SK-N-SH treated with all-trans-retinoic acid at 6 μM for 48 hours (cell line): ENCODE measurements at regions not wholly inside any gene's neighbourhood (a gene's known extent, or its start where the extent isn't known, plus 50 kb on each side); places are given as distances from the start of the nearest gene placed in this dataset.

ENCODE experiments used
- ATAC-seq: fragments of 200-7000 bp; cut with Tn5 transposase; 3 replicates; pipeline ENCODE4 v1.9.1; 2020; ENCODE audit warnings: mild to moderate bottlenecking, moderate library complexity
- ARNTL ChIP-seq: fragments of 450-650 bp; formaldehyde crosslinking; IDR thresholded peaks from 2 replicates; pipeline ENCODE4 v1.5.0; 2020; ENCODE audit warnings: low read depth, mild to moderate bottlenecking, moderate library complexity, borderline replicate concordance
- BACH2 ChIP-seq: fragments of 250-450 bp; sonication (Bioruptor Pico); IDR thresholded peaks from 2 replicates; pipeline ENCODE4 v1.9.0; 2021; ENCODE audit warnings: mild to moderate bottlenecking, borderline replicate concordance
- CSDC2 ChIP-seq: fragments of 250-450 bp; sonication (Bioruptor Pico); IDR thresholded peaks from 2 replicates; pipeline ENCODE4 v1.5.0; 2020; ENCODE audit warnings: mild to moderate bottlenecking, moderate library complexity
- ESRRG ChIP-seq: fragments of 250-450 bp; sonication (Bioruptor Pico); IDR thresholded peaks from 2 replicates; pipeline ENCODE4 v1.6.1; 2021; ENCODE audit warnings: mild to moderate bottlenecking
- GLIS3 ChIP-seq: fragments of 250-450 bp; sonication (Bioruptor Pico); IDR thresholded peaks from 2 replicates; pipeline ENCODE4 v1.5.0; 2020; ENCODE audit warnings: mild to moderate bottlenecking, moderate library complexity
- OSR1 ChIP-seq: fragments of 250-450 bp; sonication (Bioruptor Pico); IDR thresholded peaks from 2 replicates; pipeline ENCODE4 v1.8.0; 2022; ENCODE audit warnings: moderate library complexity, mild to moderate bottlenecking, inconsistent platforms
- PPARA ChIP-seq: fragments of 250-450 bp; sonication (Bioruptor Pico); IDR thresholded peaks from 2 replicates; pipeline ENCODE4 v1.5.0; 2020; ENCODE audit warnings: mild to moderate bottlenecking, borderline replicate concordance
- SNAI2 ChIP-seq: fragments of 250-450 bp; sonication (Bioruptor Pico); IDR thresholded peaks from 2 replicates; pipeline ENCODE4 v1.5.0; 2020; ENCODE audit warnings: mild to moderate bottlenecking, moderate library complexity
- TCF4 ChIP-seq: fragments of 250-450 bp; sonication (Bioruptor Pico); IDR thresholded peaks from 2 replicates; pipeline ENCODE4 v1.8.0; 2021; ENCODE audit warnings: mild to moderate bottlenecking, moderate library complexity, borderline replicate concordance
- TOX ChIP-seq: fragments of 250-450 bp; sonication (Bioruptor Pico); IDR thresholded peaks from 2 replicates; pipeline ENCODE4 v1.8.0; 2021; ENCODE audit warnings: mild to moderate bottlenecking, moderate library complexity, borderline replicate concordance
- ZFP3 ChIP-seq: fragments of 250-450 bp; sonication (Bioruptor Pico); IDR thresholded peaks from 2 replicates; pipeline ENCODE4 v1.5.0; 2020; ENCODE audit warnings: mild to moderate bottlenecking, moderate library complexity
- ZFP30 ChIP-seq: fragments of 450-650 bp; formaldehyde crosslinking; IDR thresholded peaks from 2 replicates; pipeline ENCODE4 v1.5.0; 2022; ENCODE audit warnings: mild to moderate bottlenecking, moderate library complexity
- ZNF565 ChIP-seq: fragments of 450-650 bp; formaldehyde crosslinking; conservative IDR thresholded peaks from 2 replicates; pipeline ENCODE4 v1.5.0; 2020; ENCODE audit warnings: low read depth, mild to moderate bottlenecking, moderate library complexity
- ZNF70 ChIP-seq: fragments of 450-650 bp; formaldehyde crosslinking; IDR thresholded peaks from 2 replicates; pipeline ENCODE4 v1.5.0; 2020; ENCODE audit warnings: mild to moderate bottlenecking, moderate library complexity
- ZNF8 ChIP-seq: fragments of 450-650 bp; formaldehyde crosslinking; IDR thresholded peaks from 2 replicates; pipeline ENCODE4 v1.5.0; 2020; ENCODE audit warnings: mild to moderate bottlenecking, moderate library complexity
- TF ChIP-seq, protein P1 (sequence below): fragments of 250-450 bp; sonication (Bioruptor Pico); IDR thresholded peaks from 2 replicates; pipeline ENCODE4 v1.8.0; 2021; ENCODE audit warnings: low read depth, mild to moderate bottlenecking, moderate library complexity, borderline replicate concordance
- TF ChIP-seq, protein P2 (sequence below): fragments of 250-450 bp; sonication (Bioruptor Pico); IDR thresholded peaks from 2 replicates; pipeline ENCODE4 v1.5.1; 2020; ENCODE audit warnings: low read depth, mild to moderate bottlenecking, moderate library complexity
- TF ChIP-seq, protein P3 (sequence below): fragments of 250-450 bp; sonication (Bioruptor Pico); IDR thresholded peaks from 2 replicates; pipeline ENCODE4 v1.8.0; 2020; ENCODE audit warnings: mild to moderate bottlenecking, moderate library complexity, borderline replicate concordance
- TF ChIP-seq, protein P4 (sequence below): fragments of 250-450 bp; sonication (Bioruptor Pico); IDR thresholded peaks from 2 replicates; pipeline ENCODE4 v1.5.0; 2020; ENCODE audit warnings: mild to moderate bottlenecking, moderate library complexity
- TF ChIP-seq, protein P5 (sequence below): fragments of 250-450 bp; sonication (Bioruptor Pico); IDR thresholded peaks from 2 replicates; pipeline ENCODE4 v1.5.1; 2021; ENCODE audit warnings: mild to moderate bottlenecking, moderate library complexity

DNA sequence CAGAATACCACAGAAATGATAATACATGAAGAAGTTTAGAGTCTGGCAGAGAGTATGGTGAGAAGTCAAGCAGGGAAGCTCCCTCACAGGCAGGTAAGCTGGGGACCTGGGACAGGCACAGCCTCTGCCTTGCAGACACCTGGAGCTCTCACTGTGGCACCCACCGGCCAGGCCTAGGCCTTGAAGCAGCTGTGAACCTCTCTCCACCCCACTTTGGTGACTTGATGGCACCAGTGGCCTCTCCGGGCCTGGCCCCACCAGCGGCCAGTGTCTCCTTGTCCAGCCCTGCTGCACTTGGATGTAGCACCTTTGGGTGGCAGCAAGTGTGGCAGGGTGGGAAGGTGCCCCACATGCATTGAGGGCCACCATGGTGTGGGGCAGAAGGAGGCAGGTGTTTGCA lies 330.5 kb downstream of the NPR3 start:
- TF ChIP-seq SNAI2 (CRISPR knock-in tag) = no peak
- TF ChIP-seq ESRRG (CRISPR knock-in tag) = no peak
- TF ChIP-seq BACH2 = no peak
- no peak for TF ChIP-seq TOX
- no peak for TF ChIP-seq OSR1 (CRISPR knock-in tag)
- no peak for TF ChIP-seq CSDC2
- TF ChIP-seq, protein P1, sequence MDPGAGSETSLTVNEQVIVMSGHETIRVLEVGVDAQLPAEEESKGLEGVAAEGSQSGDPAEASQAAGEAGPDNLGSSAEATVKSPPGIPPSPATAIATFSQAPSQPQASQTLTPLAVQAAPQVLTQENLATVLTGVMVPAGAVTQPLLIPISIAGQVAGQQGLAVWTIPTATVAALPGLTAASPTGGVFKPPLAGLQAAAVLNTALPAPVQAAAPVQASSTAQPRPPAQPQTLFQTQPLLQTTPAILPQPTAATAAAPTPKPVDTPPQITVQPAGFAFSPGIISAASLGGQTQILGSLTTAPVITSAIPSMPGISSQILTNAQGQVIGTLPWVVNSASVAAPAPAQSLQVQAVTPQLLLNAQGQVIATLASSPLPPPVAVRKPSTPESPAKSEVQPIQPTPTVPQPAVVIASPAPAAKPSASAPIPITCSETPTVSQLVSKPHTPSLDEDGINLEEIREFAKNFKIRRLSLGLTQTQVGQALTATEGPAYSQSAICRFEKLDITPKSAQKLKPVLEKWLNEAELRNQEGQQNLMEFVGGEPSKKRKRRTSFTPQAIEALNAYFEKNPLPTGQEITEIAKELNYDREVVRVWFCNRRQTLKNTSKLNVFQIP = no peak
- TF ChIP-seq ARNTL (CRISPR knock-in tag) = no peak
- TF ChIP-seq PPARA (CRISPR knock-in tag) = no peak
- TF ChIP-seq TCF4 (CRISPR knock-in tag) = no peak
- TF ChIP-seq, protein P2, sequence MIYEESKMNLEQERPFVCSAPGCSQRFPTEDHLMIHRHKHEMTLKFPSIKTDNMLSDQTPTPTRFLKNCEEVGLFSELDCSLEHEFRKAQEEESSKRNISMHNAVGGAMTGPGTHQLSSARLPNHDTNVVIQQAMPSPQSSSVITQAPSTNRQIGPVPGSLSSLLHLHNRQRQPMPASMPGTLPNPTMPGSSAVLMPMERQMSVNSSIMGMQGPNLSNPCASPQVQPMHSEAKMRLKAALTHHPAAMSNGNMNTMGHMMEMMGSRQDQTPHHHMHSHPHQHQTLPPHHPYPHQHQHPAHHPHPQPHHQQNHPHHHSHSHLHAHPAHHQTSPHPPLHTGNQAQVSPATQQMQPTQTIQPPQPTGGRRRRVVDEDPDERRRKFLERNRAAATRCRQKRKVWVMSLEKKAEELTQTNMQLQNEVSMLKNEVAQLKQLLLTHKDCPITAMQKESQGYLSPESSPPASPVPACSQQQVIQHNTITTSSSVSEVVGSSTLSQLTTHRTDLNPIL = no peak
- ATAC-seq = no peak

DNA sequence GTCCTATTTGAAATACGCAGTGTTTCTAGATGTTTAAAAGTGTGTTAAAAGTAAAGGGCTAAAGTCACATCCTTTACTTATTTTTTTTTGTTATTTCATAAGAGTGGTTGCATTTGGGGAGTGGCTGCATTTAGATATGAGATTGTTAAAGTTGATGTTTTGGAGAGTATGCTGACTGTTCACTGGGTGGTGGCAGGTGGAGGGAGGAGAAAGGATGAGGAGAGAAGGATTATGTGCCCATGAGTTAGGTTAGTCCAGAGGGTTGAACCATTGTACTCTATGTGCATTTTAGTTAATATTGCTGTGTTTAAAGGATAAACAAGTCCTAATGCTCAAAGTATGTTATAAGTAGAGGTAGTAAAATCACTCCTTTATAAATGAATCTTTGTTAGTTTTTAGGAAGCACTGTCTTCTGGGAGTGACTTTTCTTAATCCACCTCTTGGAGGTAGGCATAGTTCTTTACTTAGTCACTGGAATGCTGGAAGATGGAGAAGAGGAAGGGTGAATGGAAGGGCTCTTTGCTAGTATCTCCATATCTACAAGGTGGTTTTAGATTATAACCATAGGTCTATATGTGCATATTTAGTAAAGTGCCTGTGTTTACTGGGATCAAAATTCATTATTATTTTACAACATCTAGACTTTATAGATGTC lies 332.3 kb downstream of the NPR3 start:
- TF ChIP-seq ZNF8 = no peak
- TF ChIP-seq OSR1 (CRISPR knock-in tag) = no peak
- no peak for TF ChIP-seq CSDC2
- TF ChIP-seq ZFP30 (CRISPR knock-in tag) = no peak
- TF ChIP-seq GLIS3 (CRISPR knock-in tag) = no peak
- TF ChIP-seq, protein P3, sequence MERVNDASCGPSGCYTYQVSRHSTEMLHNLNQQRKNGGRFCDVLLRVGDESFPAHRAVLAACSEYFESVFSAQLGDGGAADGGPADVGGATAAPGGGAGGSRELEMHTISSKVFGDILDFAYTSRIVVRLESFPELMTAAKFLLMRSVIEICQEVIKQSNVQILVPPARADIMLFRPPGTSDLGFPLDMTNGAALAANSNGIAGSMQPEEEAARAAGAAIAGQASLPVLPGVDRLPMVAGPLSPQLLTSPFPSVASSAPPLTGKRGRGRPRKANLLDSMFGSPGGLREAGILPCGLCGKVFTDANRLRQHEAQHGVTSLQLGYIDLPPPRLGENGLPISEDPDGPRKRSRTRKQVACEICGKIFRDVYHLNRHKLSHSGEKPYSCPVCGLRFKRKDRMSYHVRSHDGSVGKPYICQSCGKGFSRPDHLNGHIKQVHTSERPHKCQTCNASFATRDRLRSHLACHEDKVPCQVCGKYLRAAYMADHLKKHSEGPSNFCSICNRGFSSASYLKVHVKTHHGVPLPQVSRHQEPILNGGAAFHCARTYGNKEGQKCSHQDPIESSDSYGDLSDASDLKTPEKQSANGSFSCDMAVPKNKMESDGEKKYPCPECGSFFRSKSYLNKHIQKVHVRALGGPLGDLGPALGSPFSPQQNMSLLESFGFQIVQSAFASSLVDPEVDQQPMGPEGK (CRISPR knock-in tag) = no peak
- TF ChIP-seq SNAI2 (CRISPR knock-in tag) = no peak
- no peak for TF ChIP-seq ESRRG (CRISPR knock-in tag)
- no peak for TF ChIP-seq TCF4 (CRISPR knock-in tag)
- no peak for TF ChIP-seq ARNTL (CRISPR knock-in tag)
- TF ChIP-seq ZNF70 (CRISPR knock-in tag) = no peak
- TF ChIP-seq, protein P1 = no peak
- no peak for TF ChIP-seq TOX

DNA sequence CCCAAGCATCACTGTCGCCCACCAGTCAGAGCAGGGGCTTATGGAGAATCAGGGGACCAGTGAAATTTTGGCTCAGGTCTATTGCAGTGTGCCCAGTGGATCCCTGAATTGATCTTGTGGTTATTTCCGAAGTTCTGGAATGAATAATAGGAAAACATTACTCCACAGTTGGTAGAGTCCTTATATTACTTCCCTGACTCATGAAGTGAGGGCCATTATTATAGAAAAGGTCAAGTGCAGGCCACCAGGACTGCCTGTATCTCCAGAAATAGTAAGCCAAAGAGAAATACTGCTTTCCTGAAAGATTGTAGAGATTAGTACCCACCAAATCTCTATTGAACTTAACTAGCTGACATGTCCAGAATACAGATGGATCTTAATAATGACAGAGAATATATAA lies 335.0 kb downstream of the NPR3 start:
- ATAC-seq = no peak
- TF ChIP-seq, protein P4, sequence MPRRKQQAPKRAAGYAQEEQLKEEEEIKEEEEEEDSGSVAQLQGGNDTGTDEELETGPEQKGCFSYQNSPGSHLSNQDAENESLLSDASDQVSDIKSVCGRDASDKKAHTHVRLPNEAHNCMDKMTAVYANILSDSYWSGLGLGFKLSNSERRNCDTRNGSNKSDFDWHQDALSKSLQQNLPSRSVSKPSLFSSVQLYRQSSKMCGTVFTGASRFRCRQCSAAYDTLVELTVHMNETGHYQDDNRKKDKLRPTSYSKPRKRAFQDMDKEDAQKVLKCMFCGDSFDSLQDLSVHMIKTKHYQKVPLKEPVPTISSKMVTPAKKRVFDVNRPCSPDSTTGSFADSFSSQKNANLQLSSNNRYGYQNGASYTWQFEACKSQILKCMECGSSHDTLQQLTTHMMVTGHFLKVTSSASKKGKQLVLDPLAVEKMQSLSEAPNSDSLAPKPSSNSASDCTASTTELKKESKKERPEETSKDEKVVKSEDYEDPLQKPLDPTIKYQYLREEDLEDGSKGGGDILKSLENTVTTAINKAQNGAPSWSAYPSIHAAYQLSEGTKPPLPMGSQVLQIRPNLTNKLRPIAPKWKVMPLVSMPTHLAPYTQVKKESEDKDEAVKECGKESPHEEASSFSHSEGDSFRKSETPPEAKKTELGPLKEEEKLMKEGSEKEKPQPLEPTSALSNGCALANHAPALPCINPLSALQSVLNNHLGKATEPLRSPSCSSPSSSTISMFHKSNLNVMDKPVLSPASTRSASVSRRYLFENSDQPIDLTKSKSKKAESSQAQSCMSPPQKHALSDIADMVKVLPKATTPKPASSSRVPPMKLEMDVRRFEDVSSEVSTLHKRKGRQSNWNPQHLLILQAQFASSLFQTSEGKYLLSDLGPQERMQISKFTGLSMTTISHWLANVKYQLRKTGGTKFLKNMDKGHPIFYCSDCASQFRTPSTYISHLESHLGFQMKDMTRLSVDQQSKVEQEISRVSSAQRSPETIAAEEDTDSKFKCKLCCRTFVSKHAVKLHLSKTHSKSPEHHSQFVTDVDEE (CRISPR knock-in tag) = no peak
- TF ChIP-seq ZNF70 (CRISPR knock-in tag) (no peak), ARNTL (CRISPR knock-in tag) (no peak), ZNF565 (no peak), ZFP3 (CRISPR knock-in tag) (no peak)
- TF ChIP-seq, protein P1 = no peak
- TF ChIP-seq, protein P5, sequence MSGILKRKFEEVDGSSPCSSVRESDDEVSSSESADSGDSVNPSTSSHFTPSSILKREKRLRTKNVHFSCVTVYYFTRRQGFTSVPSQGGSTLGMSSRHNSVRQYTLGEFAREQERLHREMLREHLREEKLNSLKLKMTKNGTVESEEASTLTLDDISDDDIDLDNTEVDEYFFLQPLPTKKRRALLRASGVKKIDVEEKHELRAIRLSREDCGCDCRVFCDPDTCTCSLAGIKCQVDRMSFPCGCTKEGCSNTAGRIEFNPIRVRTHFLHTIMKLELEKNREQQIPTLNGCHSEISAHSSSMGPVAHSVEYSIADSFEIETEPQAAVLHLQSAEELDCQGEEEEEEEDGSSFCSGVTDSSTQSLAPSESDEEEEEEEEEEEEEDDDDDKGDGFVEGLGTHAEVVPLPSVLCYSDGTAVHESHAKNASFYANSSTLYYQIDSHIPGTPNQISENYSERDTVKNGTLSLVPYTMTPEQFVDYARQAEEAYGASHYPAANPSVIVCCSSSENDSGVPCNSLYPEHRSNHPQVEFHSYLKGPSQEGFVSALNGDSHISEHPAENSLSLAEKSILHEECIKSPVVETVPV (CRISPR knock-in tag) = no peak
- TF ChIP-seq, all 23 proteins: peak for 0

More for the DNA sequence above, 332.3 kb downstream of the NPR3 start:
- ATAC-seq = no peak
